OCI-LY7 (cell line): ENCODE measurements at regions not wholly inside any gene's neighbourhood (a gene's known extent, or its start where the extent isn't known, plus 50 kb on each side); places are given as distances from the start of the nearest gene placed in this dataset.

Experiments
- EZH2phosphoT487 ChIP-seq: fragments of 200-600 bp; sonication (generic); IDR thresholded peaks from 2 replicates; pipeline ENCODE4 v1.6.1; 2018; ENCODE audit warnings: low read depth, borderline replicate concordance, mild to moderate bottlenecking, mixed run types, antibody characterized with exemption, low read length, moderate library complexity, mixed read lengths
- TF ChIP-seq, protein P1 (sequence below): fragments of 200-600 bp; sonication (generic); conservative IDR thresholded peaks from 2 replicates; pipeline ENCODE4 v1.5.1; 2014; ENCODE audit warnings: mild to moderate bottlenecking, antibody characterized with exemption, low read length, moderate library complexity, mixed read lengths

DNA sequence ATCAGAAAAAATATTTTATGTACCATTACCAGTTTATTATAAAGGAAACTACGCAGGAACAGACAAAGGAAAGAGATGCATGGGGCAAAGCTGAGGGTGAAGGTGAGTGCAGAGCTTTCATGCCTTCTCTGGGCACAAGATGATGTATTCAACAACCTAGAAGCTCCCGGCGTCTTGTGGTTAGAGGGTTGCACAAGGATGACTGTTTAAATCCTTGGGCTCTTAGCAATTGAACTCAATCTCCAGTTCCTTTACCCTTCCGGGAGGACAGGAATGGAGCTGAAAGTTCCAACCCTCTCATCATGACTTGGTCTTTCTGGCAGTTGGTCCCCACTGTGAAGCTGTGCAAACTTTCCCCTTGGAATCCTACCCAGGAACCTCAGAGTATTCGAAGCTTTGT is 542.0 kb downstream of the EPHA3 start:
- TF ChIP-seq, protein P1, sequence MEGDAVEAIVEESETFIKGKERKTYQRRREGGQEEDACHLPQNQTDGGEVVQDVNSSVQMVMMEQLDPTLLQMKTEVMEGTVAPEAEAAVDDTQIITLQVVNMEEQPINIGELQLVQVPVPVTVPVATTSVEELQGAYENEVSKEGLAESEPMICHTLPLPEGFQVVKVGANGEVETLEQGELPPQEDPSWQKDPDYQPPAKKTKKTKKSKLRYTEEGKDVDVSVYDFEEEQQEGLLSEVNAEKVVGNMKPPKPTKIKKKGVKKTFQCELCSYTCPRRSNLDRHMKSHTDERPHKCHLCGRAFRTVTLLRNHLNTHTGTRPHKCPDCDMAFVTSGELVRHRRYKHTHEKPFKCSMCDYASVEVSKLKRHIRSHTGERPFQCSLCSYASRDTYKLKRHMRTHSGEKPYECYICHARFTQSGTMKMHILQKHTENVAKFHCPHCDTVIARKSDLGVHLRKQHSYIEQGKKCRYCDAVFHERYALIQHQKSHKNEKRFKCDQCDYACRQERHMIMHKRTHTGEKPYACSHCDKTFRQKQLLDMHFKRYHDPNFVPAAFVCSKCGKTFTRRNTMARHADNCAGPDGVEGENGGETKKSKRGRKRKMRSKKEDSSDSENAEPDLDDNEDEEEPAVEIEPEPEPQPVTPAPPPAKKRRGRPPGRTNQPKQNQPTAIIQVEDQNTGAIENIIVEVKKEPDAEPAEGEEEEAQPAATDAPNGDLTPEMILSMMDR = no peak
- no peak for TF ChIP-seq EZH2phosphoT487
